Fibroblast of lung (primary cell): ENCODE measurements at regions not wholly inside any gene's neighbourhood (a gene's known extent, or its start where the extent isn't known, plus 50 kb on each side); places are given as distances from the start of the nearest gene placed in this dataset.
"Not testable (repeated sequence)": the region's sequence is repeated elsewhere in the genome, so short reads cannot be mapped to it uniquely, and the experiment has no call there.

ENCODE experiments used
- DNase-seq, 2 donors: peaks; one replicate each; pipeline versions ENCODE4 v3.0.0 to v3.0.0-alpha.2; 2010; ENCODE audit warnings: low read depth in 2 of 2
- H2AFZ ChIP-seq: 2 replicates; pipeline ENCODE4 v1.5.1; 2012; ENCODE audit warnings: low read length, control low read depth, inconsistent platforms
- H3K27ac ChIP-seq: 2 replicates; pipeline ENCODE4 v1.5.1; 2011; ENCODE audit warnings: low read length, control low read depth; ENCODE audit not compliant: insufficient read depth
- H3K27me3 ChIP-seq: 2 replicates; pipeline ENCODE4 v1.5.1; 2011; ENCODE audit warnings: mild to moderate bottlenecking, low read length; ENCODE audit not compliant: control insufficient read depth, insufficient read depth
- H3K36me3 ChIP-seq: 2 replicates; pipeline ENCODE4 v1.5.1; 2011; ENCODE audit warnings: low read length; ENCODE audit not compliant: control insufficient read depth, insufficient read depth
- H3K4me1 ChIP-seq: 2 replicates; pipeline ENCODE4 v1.5.1; 2011; ENCODE audit warnings: low read length; ENCODE audit not compliant: control insufficient read depth, insufficient read depth; ENCODE audit errors: extremely low read depth
- H3K4me2 ChIP-seq: 2 replicates; pipeline ENCODE4 v1.5.1; 2011; ENCODE audit warnings: low read length, control low read depth; ENCODE audit not compliant: insufficient read depth; ENCODE audit errors: extremely low read depth
- H3K4me3 ChIP-seq, 4 experiments: fragments of 200-600 bp in 1 of 4; sonication (generic) in 1 of 4; replicated peaks in 1 of 4; 2 replicates each; pipeline ENCODE4 v1.5.1; 2011 to 2016; ENCODE audit warnings: low read length in 4 of 4, low read depth in 3 of 4, mild to moderate bottlenecking in 3 of 4, control low read depth in 2 of 4, inconsistent platforms in 1 of 4, mixed read lengths in 1 of 4; ENCODE audit not compliant: insufficient read depth in 1 of 4; ENCODE audit errors: control extremely low read depth in 1 of 4
- H3K79me2 ChIP-seq: 2 replicates; pipeline ENCODE4 v1.5.1; 2012; ENCODE audit warnings: mild to moderate bottlenecking, low read length, inconsistent platforms; ENCODE audit not compliant: control insufficient read depth, insufficient read depth
- H3K9ac ChIP-seq: 2 replicates; pipeline ENCODE4 v1.5.1; 2011; ENCODE audit warnings: mild to moderate bottlenecking, low read length, control low read depth; ENCODE audit not compliant: insufficient read depth
- H3K9me3 ChIP-seq: 2 replicates; pipeline ENCODE4 v1.5.1; 2012; ENCODE audit warnings: low read depth, low read length; ENCODE audit not compliant: control insufficient read depth, insufficient read depth
- H4K20me1 ChIP-seq: 2 replicates; pipeline ENCODE4 v1.5.1; 2011; ENCODE audit warnings: low read length; ENCODE audit not compliant: control insufficient read depth, insufficient read depth; ENCODE audit errors: extremely low read depth
- CTCF ChIP-seq, 2 donors: IDR thresholded peaks in 1 of 2; conservative IDR thresholded peaks in 1 of 2; 1 replicate in 1 of 2; 2 replicates in 1 of 2; pipeline ENCODE4 v1.5.1; 2011 to 2012; ENCODE audit warnings: low read length in 2 of 2, control low read depth in 1 of 2, inconsistent platforms in 1 of 2, low read depth in 1 of 2, mild to moderate bottlenecking in 1 of 2
- EZH2 ChIP-seq: IDR thresholded peaks from 2 replicates; pipeline ENCODE4 v1.5.1; 2012; ENCODE audit warnings: low read length, control low read depth, mild to moderate bottlenecking; ENCODE audit errors: missing control alignments

- Histone ChIP-seq H3K79me2 (no peaks in the 10 kb centered on the region), H3K27me3 (no peaks in the 10 kb centered on the region), H4K20me1 (no peaks in the 10 kb centered on the region), H3K4me2 (no peak overlapping the region), H3K9ac (no peak overlapping the region), H3K4me3 (no peak overlapping the region), H2AFZ (no peak overlapping the region), H3K27ac (no peak overlapping the region), H3K9me3 (no peaks in the 10 kb centered on the region), H3K36me3 (no peaks in the 10 kb centered on the region), H3K4me1 (no peaks in the 10 kb centered on the region)
- TF ChIP-seq CTCF (conservative IDR thresholded peaks at IDR 0.05 in 1 of 2, IDR thresholded peaks at IDR 0.05 in 1 of 2; ENCODE audit: low read depth in 1 of 2, low read length in 2 of 2) = no peak
- no peak for TF ChIP-seq EZH2
- peak in 1 of 2 donors; percentile 27 for DNase-seq
These were observed 112.5 kb downstream of the FAM174A start for GRCh38 chr5:100647461-100648230.

- no peak overlapping the region for H3K4me3 ChIP-seq
- TF ChIP-seq CTCF (conservative IDR thresholded peaks at IDR 0.05 in 1 of 2, IDR thresholded peaks at IDR 0.05 in 1 of 2; ENCODE audit: low read depth in 1 of 2, low read length in 2 of 2) = no peak
- no peak for TF ChIP-seq EZH2
- no peaks in the 10 kb centered on the region for H3K4me1 ChIP-seq
- no peak overlapping the region for H2AFZ ChIP-seq
- no peak for DNase-seq
- H3K27ac ChIP-seq = no peak overlapping the region
- no peaks in the 10 kb centered on the region for H3K9me3 ChIP-seq
- H4K20me1 ChIP-seq = no peaks in the 10 kb centered on the region
- no peak overlapping the region for H3K4me2 ChIP-seq
- no peaks in the 10 kb centered on the region for H3K79me2 ChIP-seq
- no peaks in the 10 kb centered on the region for H3K27me3 ChIP-seq
- no peak overlapping the region for H3K9ac ChIP-seq
- no peaks in the 10 kb centered on the region for H3K36me3 ChIP-seq
These were observed 119.7 kb downstream of the FAM174A start for GRCh38 chr5:100654895-100655294.

- not testable (repeated sequence) for H3K4me1 ChIP-seq, H3K9ac ChIP-seq, H4K20me1 ChIP-seq, H3K27me3 ChIP-seq, H3K9me3 ChIP-seq, DNase-seq, H3K4me3 ChIP-seq, H3K36me3 ChIP-seq, H3K79me2 ChIP-seq, H3K27ac ChIP-seq, H3K4me2 ChIP-seq, H2AFZ ChIP-seq
These were observed 121.6 kb downstream of the FAM174A start for GRCh38 chr5:100656771-100657170.
